Tibial artery (tissue), 4 donors: ENCODE measurements at regions not wholly inside any gene's neighbourhood (a gene's known extent, or its start where the extent isn't known, plus 50 kb on each side); places are given as distances from the start of the nearest gene placed in this dataset.

Experiments used
- DNase-seq, 2 donors: peaks; one replicate each; pipeline ENCODE4 v3.0.0-alpha.2; 2019
- H3K27ac ChIP-seq, 2 donors: fragments of 200-600 bp; sonication (generic) in 1 of 2; 1 replicate in 1 of 2; 2 replicates in 1 of 2; pipeline ENCODE4 v1.5.1; 2018 to 2019; ENCODE audit warnings: mild to moderate bottlenecking in 1 of 2
- H3K27me3 ChIP-seq, 2 donors: fragments of 200-600 bp; sonication (generic) in 1 of 2; one replicate each; pipeline versions ENCODE4 v1.5.1 to v1.6.0; 2016 to 2019
- H3K36me3 ChIP-seq, 3 donors: fragments of 200-600 bp; sonication (generic) in 2 of 3; one replicate each; pipeline ENCODE4 v1.5.1; 2016 to 2019; ENCODE audit warnings: mild to moderate bottlenecking in 2 of 3
- H3K4me1 ChIP-seq, 4 donors: fragments of 200-600 bp; sonication (generic) in 2 of 4; 1 replicate in 3 of 4; 2 replicates in 1 of 4; pipeline ENCODE4 v1.5.1; 2016 to 2019
- H3K4me3 ChIP-seq, 2 donors: fragments of 200-600 bp; sonication (generic) in 1 of 2; 1 replicate in 1 of 2; 2 replicates in 1 of 2; pipeline ENCODE4 v1.5.1; 2018 to 2019; ENCODE audit warnings: mild to moderate bottlenecking in 2 of 2
- H3K9me3 ChIP-seq, 3 donors: fragments of 200-600 bp; sonication (generic) in 1 of 3; one replicate each; pipeline ENCODE4 v1.5.1; 2016 to 2019
- intact Hi-C: fragments of 100-400 bp; cut with DNase I; formaldehyde crosslinking; loops from one replicate; pipeline ENCODE4 v1.15.0; 2023; ENCODE audit warnings: low total_unique reads
- TF ChIP-seq, protein P1 (sequence below), 2 experiments: fragments of 200-600 bp in 1 of 2; fragments of 450-650 bp in 1 of 2; IDR thresholded peaks; one replicate each; pipeline ENCODE4 v1.5.1; 2017 to 2019; ENCODE audit warnings: antibody characterized with exemption in 2 of 2, mild to moderate bottlenecking in 1 of 2, moderate library complexity in 1 of 2

DNA sequence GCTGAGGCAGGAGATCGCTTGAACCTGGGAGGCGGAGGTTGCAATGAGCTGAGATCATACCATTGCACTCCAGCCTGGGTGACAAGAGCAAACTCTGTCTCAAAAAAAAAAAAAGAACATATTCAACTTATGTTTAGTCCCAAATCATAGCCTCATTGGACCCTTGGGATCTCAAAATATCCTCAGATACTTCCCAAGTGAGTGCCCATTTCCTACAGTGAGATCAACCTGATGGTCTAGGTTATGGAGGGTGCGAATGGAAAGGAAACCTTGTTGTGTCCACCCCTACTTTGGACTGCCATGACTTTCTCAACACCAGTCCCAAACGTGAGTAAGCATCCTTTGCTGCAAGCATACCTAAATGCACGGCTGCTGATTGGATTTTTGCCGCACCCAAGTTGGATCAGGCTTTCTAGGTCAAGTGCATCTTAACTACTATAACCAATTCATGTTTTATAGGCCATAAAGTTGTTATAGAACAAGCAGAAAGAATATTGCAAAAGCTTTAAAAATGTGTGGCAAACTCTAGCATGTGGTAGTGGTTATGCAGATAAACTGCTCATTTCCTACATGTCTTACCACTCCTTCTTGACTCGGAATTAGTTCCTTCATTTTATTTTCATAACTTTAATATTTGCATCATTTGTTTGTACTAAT, 131.2 kb downstream of the PLEKHG1 start:
- no peak for DNase-seq
- no peaks in the 10 kb centered on the region for H3K9me3 ChIP-seq
- no peaks in the 10 kb centered on the region for H3K27me3 ChIP-seq
- no peaks in the 10 kb centered on the region for H3K4me1 ChIP-seq
- TF ChIP-seq, protein P1, sequence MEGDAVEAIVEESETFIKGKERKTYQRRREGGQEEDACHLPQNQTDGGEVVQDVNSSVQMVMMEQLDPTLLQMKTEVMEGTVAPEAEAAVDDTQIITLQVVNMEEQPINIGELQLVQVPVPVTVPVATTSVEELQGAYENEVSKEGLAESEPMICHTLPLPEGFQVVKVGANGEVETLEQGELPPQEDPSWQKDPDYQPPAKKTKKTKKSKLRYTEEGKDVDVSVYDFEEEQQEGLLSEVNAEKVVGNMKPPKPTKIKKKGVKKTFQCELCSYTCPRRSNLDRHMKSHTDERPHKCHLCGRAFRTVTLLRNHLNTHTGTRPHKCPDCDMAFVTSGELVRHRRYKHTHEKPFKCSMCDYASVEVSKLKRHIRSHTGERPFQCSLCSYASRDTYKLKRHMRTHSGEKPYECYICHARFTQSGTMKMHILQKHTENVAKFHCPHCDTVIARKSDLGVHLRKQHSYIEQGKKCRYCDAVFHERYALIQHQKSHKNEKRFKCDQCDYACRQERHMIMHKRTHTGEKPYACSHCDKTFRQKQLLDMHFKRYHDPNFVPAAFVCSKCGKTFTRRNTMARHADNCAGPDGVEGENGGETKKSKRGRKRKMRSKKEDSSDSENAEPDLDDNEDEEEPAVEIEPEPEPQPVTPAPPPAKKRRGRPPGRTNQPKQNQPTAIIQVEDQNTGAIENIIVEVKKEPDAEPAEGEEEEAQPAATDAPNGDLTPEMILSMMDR (IDR thresholded peaks at IDR 0.05): no peak
- no peak overlapping the region for H3K27ac ChIP-seq
- H3K36me3 ChIP-seq: peaks cover 0 to 6% (median 0%) of the 10 kb centered on the region in 3 donors
- no peak overlapping the region for H3K4me3 ChIP-seq
- intact Hi-C loops: no loop called here

DNA sequence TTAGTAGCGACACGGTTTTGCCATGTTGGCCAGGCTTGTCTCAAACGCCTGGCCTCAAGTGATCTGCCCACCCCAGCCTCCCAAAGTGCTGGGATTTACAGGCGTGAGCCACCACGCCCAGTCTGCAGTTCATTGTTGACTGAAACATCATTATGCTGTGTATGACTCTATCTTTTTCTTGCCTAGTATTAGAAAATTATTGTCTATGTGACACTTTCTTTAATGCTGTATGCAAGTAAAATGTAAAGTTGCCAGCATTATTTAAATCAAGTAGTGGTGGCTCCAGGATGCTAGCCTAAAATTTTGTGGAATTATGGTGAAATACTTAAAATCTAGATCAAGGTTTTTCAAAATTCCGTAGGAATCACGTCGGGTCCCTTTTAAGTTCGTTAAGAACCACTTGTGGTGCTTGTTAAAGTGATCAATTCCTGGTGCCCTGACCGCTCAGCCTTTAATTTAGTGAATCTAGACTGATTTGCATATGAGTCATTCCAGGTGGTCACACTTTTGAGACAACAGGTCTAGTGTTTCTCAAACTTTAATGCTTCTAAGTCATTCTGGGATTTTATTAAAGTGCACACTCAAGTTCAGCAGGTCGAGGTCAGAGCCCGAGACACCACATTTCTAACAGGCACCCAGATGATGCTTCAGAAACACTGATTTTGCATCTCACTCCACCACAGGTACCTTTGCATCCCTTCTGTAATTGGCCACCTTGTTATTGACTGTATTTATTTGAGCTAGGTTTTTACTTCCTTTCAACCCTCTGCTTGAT, 132.6 kb upstream of the MTHFD1L start:
- TF ChIP-seq, protein P1 (IDR thresholded peaks at IDR 0.05): no peak
- Histone ChIP-seq H3K36me3 (peaks cover 0 to 6% (median 0%) of the 10 kb centered on the region in 3 donors), H3K9me3 (no peaks in the 10 kb centered on the region), H3K27me3 (no peaks in the 10 kb centered on the region), H3K27ac (no peak overlapping the region), H3K4me1 (no peaks in the 10 kb centered on the region), H3K4me3 (no peak overlapping the region)
- no peak for DNase-seq
- intact Hi-C loops: no loop called here

DNA sequence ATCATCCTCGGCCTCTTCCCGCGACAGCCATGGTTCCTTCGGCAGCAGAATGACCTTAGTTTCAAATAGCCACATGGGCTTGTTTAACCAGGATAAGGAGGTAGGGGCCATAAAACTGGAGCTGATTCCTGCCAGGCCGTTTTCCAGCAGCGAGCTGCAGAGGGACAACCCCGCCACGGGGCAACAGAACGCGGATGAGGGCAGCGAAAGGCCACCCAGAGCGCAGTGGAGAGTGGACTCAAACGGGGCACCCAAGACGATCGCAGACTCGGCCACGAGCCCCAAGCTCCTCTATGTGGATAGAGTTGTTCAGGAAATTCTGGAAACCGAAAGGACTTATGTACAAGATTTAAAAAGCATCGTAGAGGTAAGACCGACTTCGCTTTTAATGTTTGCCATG, 131.8 kb upstream of the MTHFD1L start:
- intact Hi-C loops: no loop called here
- TF ChIP-seq, protein P1 (IDR thresholded peaks at IDR 0.05): no peak
- no peak overlapping the region for H3K4me3 ChIP-seq
- peaks cover 0 to 6% (median 0%) of the 10 kb centered on the region in 3 donors for H3K36me3 ChIP-seq
- H3K9me3 ChIP-seq: no peaks in the 10 kb centered on the region
- H3K27me3 ChIP-seq: no peaks in the 10 kb centered on the region
- no peak overlapping the region for H3K27ac ChIP-seq
- H3K4me1 ChIP-seq: no peaks in the 10 kb centered on the region
- no peak for DNase-seq

DNA sequence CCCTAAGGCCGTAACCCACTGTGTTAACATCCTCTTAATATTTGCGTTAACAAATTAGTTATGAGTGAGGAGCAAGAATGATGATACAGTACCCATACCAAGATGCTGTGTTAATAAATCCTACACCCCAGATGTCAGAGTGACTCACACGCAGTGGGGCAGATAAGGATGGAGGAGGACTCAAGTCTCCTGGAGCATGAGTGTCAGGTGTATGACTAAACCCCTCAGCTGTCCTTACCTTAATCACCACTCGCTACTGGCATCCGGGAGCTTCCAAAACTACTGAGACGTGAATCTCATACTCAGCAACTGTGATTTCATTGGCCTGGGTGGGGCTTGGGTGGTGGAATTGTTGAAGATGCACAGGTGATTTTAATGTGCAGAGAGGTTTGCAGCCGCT, 131.3 kb upstream of the MTHFD1L start:
- TF ChIP-seq, protein P1 (IDR thresholded peaks at IDR 0.05): no peak
- H3K9me3 ChIP-seq: no peaks in the 10 kb centered on the region
- no peaks in the 10 kb centered on the region for H3K27me3 ChIP-seq
- no peak overlapping the region for H3K4me3 ChIP-seq
- intact Hi-C loops: no loop called here
- DNase-seq: no peak
- H3K36me3 ChIP-seq: peaks cover 0 to 6% (median 0%) of the 10 kb centered on the region in 3 donors
- H3K4me1 ChIP-seq: no peaks in the 10 kb centered on the region
- H3K27ac ChIP-seq: no peak overlapping the region

DNA sequence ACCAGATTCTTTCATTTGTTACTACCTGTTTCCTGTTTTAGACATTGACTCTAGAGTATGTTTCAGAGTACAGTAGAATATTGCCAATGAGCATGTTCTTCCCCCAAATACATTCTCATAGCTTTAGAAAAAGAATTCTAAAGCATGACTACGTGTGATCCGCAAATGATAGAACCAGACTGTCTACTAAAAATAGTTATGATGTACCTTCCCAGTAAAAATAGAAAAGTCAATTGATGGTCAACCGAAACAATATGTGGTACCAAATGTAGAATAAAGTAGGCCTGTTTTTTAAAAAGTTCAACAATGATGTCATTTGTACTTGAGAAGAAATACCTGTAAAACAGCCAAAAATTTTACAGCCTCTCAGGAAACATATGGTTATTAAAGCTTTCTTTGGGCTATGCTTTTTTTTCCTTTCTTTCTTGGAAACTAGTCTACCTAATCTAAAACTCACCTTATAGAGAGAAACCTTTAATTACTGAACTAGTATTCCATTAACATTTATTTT, 130.1 kb upstream of the MTHFD1L start:
- Histone ChIP-seq H3K27me3 (no peaks in the 10 kb centered on the region), H3K4me3 (no peak overlapping the region), H3K4me1 (no peaks in the 10 kb centered on the region), H3K9me3 (no peaks in the 10 kb centered on the region), H3K27ac (no peak overlapping the region), H3K36me3 (peaks cover 0 to 6% (median 0%) of the 10 kb centered on the region in 3 donors)
- DNase-seq: no peak
- intact Hi-C loops: no loop called here
- TF ChIP-seq, protein P1 (IDR thresholded peaks at IDR 0.05): no peak
